HepG2 (cell line): ENCODE measurements at regions not wholly inside any gene's neighbourhood (a gene's known extent, or its start where the extent isn't known, plus 50 kb on each side); places are given as distances from the start of the nearest gene placed in this dataset.

Source experiments
- EP300 ChIP-seq, 3 experiments: sonication (generic) in 1 of 3; formaldehyde crosslinking in 1 of 3; IDR thresholded peaks; 2 replicates each; pipeline versions ENCODE4 v1.5.1 to v1.6.1; 2011 to 2020; ENCODE audit warnings: low read depth in 2 of 3, low read length in 2 of 3, borderline replicate concordance in 1 of 3, improper control_type of control experiment in 1 of 3, mild to moderate bottlenecking in 1 of 3, missing genetic modification reagents in 1 of 3, moderate library complexity in 1 of 3
- FOSL1 ChIP-seq: sonication (generic); formaldehyde crosslinking; IDR thresholded peaks from 2 replicates; pipeline ENCODE4 v1.9.0; 2021; ENCODE audit warnings: missing genetic modification reagents, borderline replicate concordance
- KDM1A ChIP-seq: IDR thresholded peaks from 2 replicates; pipeline ENCODE4 v1.6.1; 2016; ENCODE audit warnings: missing compliant biosample characterization
- POLR2AphosphoS2 ChIP-seq: IDR thresholded peaks from 2 replicates; pipeline ENCODE4 v1.6.1; 2011; ENCODE audit warnings: low read depth, low read length, improper control_type of control experiment
- SIN3A ChIP-seq: IDR thresholded peaks from 2 replicates; pipeline ENCODE4 v1.6.1; 2011; ENCODE audit warnings: low read depth, mild to moderate bottlenecking, control low read depth, low read length, borderline replicate concordance
- SMAD3 ChIP-seq: sonication (generic); formaldehyde crosslinking; IDR thresholded peaks from 2 replicates; pipeline ENCODE4 v1.4.0; 2020; ENCODE audit warnings: missing genetic modification reagents
- ZNF660 ChIP-seq: sonication (generic); formaldehyde crosslinking; IDR thresholded peaks from 2 replicates; pipeline ENCODE4 v1.5.1; 2020; ENCODE audit warnings: mild to moderate bottlenecking, low read depth, missing genetic modification reagents, borderline replicate concordance
- ZSCAN22 ChIP-seq: sonication (generic); formaldehyde crosslinking; IDR thresholded peaks from 2 replicates; pipeline ENCODE4 v1.4.0; 2020; ENCODE audit warnings: mild to moderate bottlenecking, missing genetic modification reagents
- TF ChIP-seq, protein P1 (sequence below): sonication (generic); formaldehyde crosslinking; IDR thresholded peaks from 2 replicates; pipeline ENCODE4 v1.4.0; 2020; ENCODE audit warnings: missing genetic modification reagents, borderline replicate concordance
- TF ChIP-seq, protein P2 (sequence below): sonication (generic); formaldehyde crosslinking; IDR thresholded peaks from 2 replicates; pipeline ENCODE4 v1.5.1; 2020; ENCODE audit warnings: mild to moderate bottlenecking, missing genetic modification reagents, moderate library complexity

DNA sequence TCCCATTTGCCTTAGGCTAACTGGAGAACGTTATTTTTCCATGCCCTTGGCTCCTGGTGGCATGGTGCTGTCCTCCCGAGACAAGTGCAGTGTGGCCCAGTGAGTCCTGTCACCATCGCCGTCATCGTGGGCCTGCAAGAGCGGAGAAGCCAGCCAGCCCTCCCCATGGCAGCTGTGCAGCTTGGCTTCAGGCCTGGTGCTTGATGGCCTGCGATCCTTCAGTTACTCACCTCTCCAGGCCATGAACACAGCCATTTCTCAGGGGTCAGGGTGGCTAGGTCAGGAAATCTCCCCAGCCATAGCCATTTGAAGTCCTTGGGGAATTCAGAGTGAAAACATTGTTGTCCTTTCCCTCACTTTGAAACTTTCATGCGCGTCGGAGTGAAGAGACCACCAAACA lies 189.0 kb upstream of the RGMA start:
- TF ChIP-seq FOSL1 (CRISPR knock-in tag) (no peak), POLR2AphosphoS2 (no peak), SMAD3 (CRISPR knock-in tag) (no peak), ZSCAN22 (CRISPR knock-in tag) (no peak), ZNF660 (no peak), SIN3A (no peak), EP300 (IDR thresholded peaks at IDR 0.05; ENCODE audit: low read depth in 2 of 2, low read length in 2 of 2) (no peak), EP300 (CRISPR knock-in tag; IDR thresholded peaks at IDR 0.05; ENCODE audit: borderline replicate concordance) (no peak), KDM1A (no peak)
- TF ChIP-seq, protein P1, sequence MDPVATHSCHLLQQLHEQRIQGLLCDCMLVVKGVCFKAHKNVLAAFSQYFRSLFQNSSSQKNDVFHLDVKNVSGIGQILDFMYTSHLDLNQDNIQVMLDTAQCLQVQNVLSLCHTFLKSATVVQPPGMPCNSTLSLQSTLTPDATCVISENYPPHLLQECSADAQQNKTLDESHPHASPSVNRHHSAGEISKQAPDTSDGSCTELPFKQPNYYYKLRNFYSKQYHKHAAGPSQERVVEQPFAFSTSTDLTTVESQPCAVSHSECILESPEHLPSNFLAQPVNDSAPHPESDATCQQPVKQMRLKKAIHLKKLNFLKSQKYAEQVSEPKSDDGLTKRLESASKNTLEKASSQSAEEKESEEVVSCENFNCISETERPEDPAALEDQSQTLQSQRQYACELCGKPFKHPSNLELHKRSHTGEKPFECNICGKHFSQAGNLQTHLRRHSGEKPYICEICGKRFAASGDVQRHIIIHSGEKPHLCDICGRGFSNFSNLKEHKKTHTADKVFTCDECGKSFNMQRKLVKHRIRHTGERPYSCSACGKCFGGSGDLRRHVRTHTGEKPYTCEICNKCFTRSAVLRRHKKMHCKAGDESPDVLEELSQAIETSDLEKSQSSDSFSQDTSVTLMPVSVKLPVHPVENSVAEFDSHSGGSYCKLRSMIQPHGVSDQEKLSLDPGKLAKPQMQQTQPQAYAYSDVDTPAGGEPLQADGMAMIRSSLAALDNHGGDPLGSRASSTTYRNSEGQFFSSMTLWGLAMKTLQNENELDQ (CRISPR knock-in tag): no peak
- TF ChIP-seq, protein P2, sequence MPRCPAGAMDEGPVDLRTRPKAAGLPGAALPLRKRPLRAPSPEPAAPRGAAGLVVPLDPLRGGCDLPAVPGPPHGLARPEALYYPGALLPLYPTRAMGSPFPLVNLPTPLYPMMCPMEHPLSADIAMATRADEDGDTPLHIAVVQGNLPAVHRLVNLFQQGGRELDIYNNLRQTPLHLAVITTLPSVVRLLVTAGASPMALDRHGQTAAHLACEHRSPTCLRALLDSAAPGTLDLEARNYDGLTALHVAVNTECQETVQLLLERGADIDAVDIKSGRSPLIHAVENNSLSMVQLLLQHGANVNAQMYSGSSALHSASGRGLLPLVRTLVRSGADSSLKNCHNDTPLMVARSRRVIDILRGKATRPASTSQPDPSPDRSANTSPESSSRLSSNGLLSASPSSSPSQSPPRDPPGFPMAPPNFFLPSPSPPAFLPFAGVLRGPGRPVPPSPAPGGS (CRISPR knock-in tag): no peak
